ENCODE measurements at regions not wholly inside any gene's neighbourhood (a gene's known extent, or its start where the extent isn't known, plus 50 kb on each side); places are given as distances from the start of the nearest gene placed in this dataset.

- TF ChIP-seq CTCF (conservative IDR thresholded peaks at IDR 0.05; ENCODE audit: low read depth, low read length) (no peak), EZH2 (IDR thresholded peaks at IDR 0.05; ENCODE audit: low read length, unreplicated experiment) (no peak), EZH2phosphoT487 (IDR thresholded peaks at IDR 0.05; ENCODE audit: borderline replicate concordance, low read length) (no peak)
Measured at GRCh38 chr13:104365430-104365829, 1299.2 kb upstream of the SLC10A2 start.
